ENCODE measurements at regions not wholly inside any gene's neighbourhood (a gene's known extent, or its start where the extent isn't known, plus 50 kb on each side); places are given as distances from the start of the nearest gene placed in this dataset.

DNA sequence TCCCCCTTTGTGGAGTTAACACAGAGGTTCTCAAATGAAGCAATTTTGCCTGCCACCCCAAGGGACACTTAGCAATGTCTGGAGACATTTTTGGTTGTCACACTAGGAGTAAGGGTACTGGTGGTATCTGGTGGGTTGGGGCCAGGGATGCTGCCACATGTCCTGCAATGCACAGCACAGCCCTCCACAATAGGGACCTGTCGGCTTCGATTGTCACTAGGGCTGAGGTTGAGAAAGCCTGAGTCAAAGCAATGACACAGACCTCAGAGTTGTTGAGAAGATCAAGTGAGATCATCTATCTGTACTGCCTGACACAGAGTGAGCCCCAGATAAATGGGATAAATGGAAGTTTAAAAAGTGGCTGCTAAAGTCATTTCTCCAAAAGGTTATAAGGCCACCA, 249.2 kb upstream of the KLF4 start:
- no peak overlapping the region for H3K4me3 ChIP-seq (ENCODE audit: insufficient read length, low read depth)
- no peaks in the 10 kb centered on the region for H3K9me3 ChIP-seq (ENCODE audit: insufficient read depth, low read length)
- no peak overlapping the region for H3K9ac ChIP-seq (ENCODE audit: insufficient read length, low read depth)
- no peak for DNase-seq (ENCODE audit: low read depth, low spot score)
- no peaks in the 10 kb centered on the region for H3K27me3 ChIP-seq (ENCODE audit: insufficient read depth, insufficient read length)
- H3K36me3 ChIP-seq (ENCODE audit: insufficient read depth, insufficient read length, low read length), result no peaks in the 10 kb centered on the region
- TF ChIP-seq YY1 (IDR thresholded peaks at IDR 0.05; ENCODE audit: insufficient read depth, insufficient read length) (no peak), ZNF274 (IDR thresholded peaks at IDR 0.05; ENCODE audit: low read depth, low read length) (no peak), SUZ12 (IDR thresholded peaks at IDR 0.05; ENCODE audit: extremely low read depth, insufficient read depth, insufficient read length) (no peak)
- peaks cover 2% of the 10 kb centered on the region for H3K4me1 ChIP-seq (ENCODE audit: insufficient read depth, insufficient read length)

DNA sequence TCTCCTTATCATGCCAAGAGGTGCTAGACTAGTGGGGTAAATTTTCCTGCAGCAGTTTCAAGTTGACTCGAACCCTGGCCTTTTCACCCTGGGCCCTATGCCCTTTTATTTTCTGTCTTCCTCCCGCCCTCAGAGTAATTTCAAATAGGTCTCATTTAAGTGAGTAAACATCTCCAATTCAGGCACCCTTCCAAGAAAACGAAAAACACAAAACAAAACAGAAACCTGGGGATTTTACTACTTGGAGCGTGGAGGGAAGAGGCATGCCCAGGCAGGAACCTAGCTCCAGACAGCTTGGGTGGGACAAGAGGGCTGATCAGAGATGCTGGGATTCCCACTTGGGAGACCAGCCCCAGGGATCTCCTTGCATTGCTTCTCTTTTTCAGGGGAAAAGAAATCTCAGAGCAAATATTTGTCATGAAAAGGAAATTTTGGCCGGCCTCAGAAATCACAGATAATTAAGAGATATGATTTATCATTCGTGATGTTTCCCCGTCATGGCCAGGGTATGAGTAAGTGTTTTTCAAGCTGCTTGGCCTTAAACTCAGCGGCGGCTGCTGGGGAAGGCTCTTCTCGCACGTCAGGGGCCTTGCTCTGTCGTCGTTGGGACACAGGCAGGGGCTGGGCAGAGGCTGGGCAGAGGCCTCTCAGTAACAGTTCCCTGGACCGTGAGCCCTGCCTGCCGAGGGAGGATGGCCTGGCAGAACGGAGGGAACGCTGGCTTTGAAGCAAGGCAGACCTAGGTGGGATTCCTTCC, 248.6 kb upstream of the KLF4 start:
- Histone ChIP-seq H3K27me3 (ENCODE audit: insufficient read depth, insufficient read length) (no peaks in the 10 kb centered on the region), H3K4me1 (ENCODE audit: insufficient read depth, insufficient read length) (peaks cover 2% of the 10 kb centered on the region), H3K9me3 (ENCODE audit: insufficient read depth, low read length) (no peaks in the 10 kb centered on the region), H3K4me3 (ENCODE audit: insufficient read length, low read depth) (no peak overlapping the region), H3K36me3 (ENCODE audit: insufficient read depth, insufficient read length, low read length) (no peaks in the 10 kb centered on the region), H3K9ac (ENCODE audit: insufficient read length, low read depth) (no peak overlapping the region)
- no peak for DNase-seq (ENCODE audit: low read depth, low spot score)
- TF ChIP-seq YY1 (IDR thresholded peaks at IDR 0.05; ENCODE audit: insufficient read depth, insufficient read length) (no peak), SUZ12 (IDR thresholded peaks at IDR 0.05; ENCODE audit: extremely low read depth, insufficient read depth, insufficient read length) (no peak), ZNF274 (IDR thresholded peaks at IDR 0.05; ENCODE audit: low read depth, low read length) (no peak)

DNA sequence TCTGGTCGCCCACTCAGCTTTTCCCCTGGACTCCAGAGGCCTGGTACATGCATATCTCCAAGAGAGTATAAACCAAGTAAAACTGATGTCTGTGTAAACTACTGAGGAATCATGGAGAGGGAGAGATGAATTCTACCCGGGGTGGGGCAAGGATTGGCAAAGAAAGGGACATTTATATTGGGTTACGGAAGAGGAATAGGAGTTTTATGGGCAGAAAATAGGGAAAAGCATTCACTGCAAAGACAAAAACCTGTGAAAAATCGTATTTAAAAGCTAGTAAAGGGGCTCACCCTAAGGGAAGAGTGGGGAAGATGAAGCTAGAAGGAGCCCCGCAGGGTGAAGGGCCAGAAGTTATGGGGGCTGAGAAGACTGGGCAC, 248.0 kb upstream of the KLF4 start:
- TF ChIP-seq YY1 (IDR thresholded peaks at IDR 0.05; ENCODE audit: insufficient read depth, insufficient read length), result no peak
- TF ChIP-seq ZNF274 (IDR thresholded peaks at IDR 0.05; ENCODE audit: low read depth, low read length), result no peak
- no peak for TF ChIP-seq SUZ12 (IDR thresholded peaks at IDR 0.05; ENCODE audit: extremely low read depth, insufficient read depth, insufficient read length)
- H3K4me3 ChIP-seq (ENCODE audit: insufficient read length, low read depth), result no peak overlapping the region
- H3K27me3 ChIP-seq (ENCODE audit: insufficient read depth, insufficient read length), result no peaks in the 10 kb centered on the region
- DNase-seq (ENCODE audit: low read depth, low spot score), result no peak
- H3K9ac ChIP-seq (ENCODE audit: insufficient read length, low read depth), result no peak overlapping the region
- H3K9me3 ChIP-seq (ENCODE audit: insufficient read depth, low read length), result no peaks in the 10 kb centered on the region
- no peaks in the 10 kb centered on the region for H3K36me3 ChIP-seq (ENCODE audit: insufficient read depth, insufficient read length, low read length)
- peaks cover 2% of the 10 kb centered on the region for H3K4me1 ChIP-seq (ENCODE audit: insufficient read depth, insufficient read length)

DNA sequence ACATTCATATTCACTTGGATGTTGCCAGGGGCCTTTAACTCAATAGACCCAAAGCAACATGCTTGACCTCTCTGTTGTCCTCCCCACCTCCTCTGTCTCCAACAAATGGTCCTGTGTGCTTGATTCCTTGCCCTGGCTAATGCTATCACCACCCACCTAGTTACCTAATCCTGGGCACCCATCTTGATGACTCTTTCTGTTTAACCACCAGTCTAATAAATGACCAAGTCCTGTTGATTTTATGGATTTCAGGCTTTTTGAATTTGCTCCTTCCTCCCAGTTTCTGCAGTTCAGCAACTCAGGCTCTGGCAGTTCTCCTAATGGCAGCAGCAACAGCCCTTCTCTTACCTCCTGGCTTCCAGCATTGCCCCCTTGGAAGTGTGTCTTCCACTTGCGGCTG, 246.3 kb upstream of the KLF4 start:
- no peak for DNase-seq (ENCODE audit: low read depth, low spot score)
- Histone ChIP-seq H3K9me3 (ENCODE audit: insufficient read depth, low read length) (no peaks in the 10 kb centered on the region), H3K36me3 (ENCODE audit: insufficient read depth, insufficient read length, low read length) (no peaks in the 10 kb centered on the region), H3K9ac (ENCODE audit: insufficient read length, low read depth) (no peak overlapping the region), H3K4me3 (ENCODE audit: insufficient read length, low read depth) (no peak overlapping the region), H3K4me1 (ENCODE audit: insufficient read depth, insufficient read length) (peaks cover 2% of the 10 kb centered on the region), H3K27me3 (ENCODE audit: insufficient read depth, insufficient read length) (no peaks in the 10 kb centered on the region)
- TF ChIP-seq SUZ12 (IDR thresholded peaks at IDR 0.05; ENCODE audit: extremely low read depth, insufficient read depth, insufficient read length) (no peak), YY1 (IDR thresholded peaks at IDR 0.05; ENCODE audit: insufficient read depth, insufficient read length) (no peak), ZNF274 (IDR thresholded peaks at IDR 0.05; ENCODE audit: low read depth, low read length) (no peak)

DNA sequence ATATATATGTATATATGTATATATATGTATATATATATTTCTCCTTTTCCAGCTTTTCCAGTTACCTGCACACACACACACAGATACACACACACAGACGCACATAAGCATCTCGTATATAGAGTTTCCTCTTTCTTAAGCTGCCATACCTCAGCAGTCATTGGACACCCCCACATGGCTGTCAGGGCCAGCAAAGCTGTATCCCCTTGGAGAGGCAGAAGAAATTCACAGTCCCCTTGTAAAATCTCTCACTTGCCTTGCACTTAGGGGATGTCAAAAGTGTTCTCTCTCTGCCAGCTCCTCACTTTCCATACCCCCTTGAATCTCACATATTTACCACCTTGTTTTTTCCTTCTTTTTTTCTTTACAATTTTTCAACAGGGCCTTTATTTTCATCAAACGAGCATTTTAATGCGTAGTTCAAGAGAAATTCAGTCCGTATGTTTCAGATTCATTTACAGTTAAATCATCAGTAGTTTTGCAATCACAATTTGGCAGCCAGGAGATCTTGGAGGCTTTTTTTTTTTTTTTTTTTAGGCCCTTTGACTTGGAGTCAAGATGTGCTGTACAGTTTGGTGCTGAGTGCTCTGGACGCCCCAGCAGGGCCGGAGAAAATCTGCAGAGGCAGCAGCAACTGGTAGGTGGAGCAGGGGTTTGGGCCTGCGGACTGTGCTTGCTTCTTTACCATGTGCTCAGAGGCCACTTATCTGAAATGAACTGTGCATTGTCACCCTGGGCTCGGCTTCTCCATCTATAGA, 244.9 kb upstream of the KLF4 start:
- Histone ChIP-seq H3K36me3 (ENCODE audit: insufficient read depth, insufficient read length, low read length) (no peaks in the 10 kb centered on the region), H3K4me1 (ENCODE audit: insufficient read depth, insufficient read length) (peaks cover 2% of the 10 kb centered on the region), H3K9me3 (ENCODE audit: insufficient read depth, low read length) (no peaks in the 10 kb centered on the region), H3K4me3 (ENCODE audit: insufficient read length, low read depth) (no peak overlapping the region), H3K27me3 (ENCODE audit: insufficient read depth, insufficient read length) (no peaks in the 10 kb centered on the region), H3K9ac (ENCODE audit: insufficient read length, low read depth) (no peak overlapping the region)
- DNase-seq (ENCODE audit: low read depth, low spot score), result no peak
- TF ChIP-seq SUZ12 (IDR thresholded peaks at IDR 0.05; ENCODE audit: extremely low read depth, insufficient read depth, insufficient read length), result no peak
- no peak for TF ChIP-seq YY1 (IDR thresholded peaks at IDR 0.05; ENCODE audit: insufficient read depth, insufficient read length)
- TF ChIP-seq ZNF274 (IDR thresholded peaks at IDR 0.05; ENCODE audit: low read depth, low read length), result no peak

DNA sequence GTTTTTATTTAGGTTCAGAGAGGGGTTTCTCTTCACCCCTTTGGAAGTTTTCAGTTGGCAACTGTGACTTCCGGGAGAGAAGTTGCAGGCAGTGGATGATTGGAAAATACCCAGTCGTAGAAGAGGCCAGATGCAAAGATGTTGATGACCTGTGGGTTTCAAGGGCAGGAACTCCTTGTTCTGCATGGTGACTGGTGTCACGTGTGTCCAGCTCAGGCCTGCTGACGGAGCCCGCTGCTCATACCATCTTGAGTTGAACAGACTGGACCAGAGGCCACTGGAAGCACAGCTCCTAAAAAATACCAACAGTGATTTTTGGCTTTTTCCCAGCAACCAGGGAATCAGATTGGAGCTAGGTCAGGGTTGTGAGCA, 243.9 kb upstream of the KLF4 start:
- H3K9ac ChIP-seq (ENCODE audit: insufficient read length, low read depth), result no peak overlapping the region
- TF ChIP-seq SUZ12 (IDR thresholded peaks at IDR 0.05; ENCODE audit: extremely low read depth, insufficient read depth, insufficient read length) (no peak), ZNF274 (IDR thresholded peaks at IDR 0.05; ENCODE audit: low read depth, low read length) (no peak), YY1 (IDR thresholded peaks at IDR 0.05; ENCODE audit: insufficient read depth, insufficient read length) (no peak)
- no peaks in the 10 kb centered on the region for H3K27me3 ChIP-seq (ENCODE audit: insufficient read depth, insufficient read length)
- no peaks in the 10 kb centered on the region for H3K36me3 ChIP-seq (ENCODE audit: insufficient read depth, insufficient read length, low read length)
- no peak overlapping the region for H3K4me3 ChIP-seq (ENCODE audit: insufficient read length, low read depth)
- no peaks in the 10 kb centered on the region for H3K9me3 ChIP-seq (ENCODE audit: insufficient read depth, low read length)
- DNase-seq (ENCODE audit: low read depth, low spot score), result no peak
- H3K4me1 ChIP-seq (ENCODE audit: insufficient read depth, insufficient read length), result peaks cover 2% of the 10 kb centered on the region

DNA sequence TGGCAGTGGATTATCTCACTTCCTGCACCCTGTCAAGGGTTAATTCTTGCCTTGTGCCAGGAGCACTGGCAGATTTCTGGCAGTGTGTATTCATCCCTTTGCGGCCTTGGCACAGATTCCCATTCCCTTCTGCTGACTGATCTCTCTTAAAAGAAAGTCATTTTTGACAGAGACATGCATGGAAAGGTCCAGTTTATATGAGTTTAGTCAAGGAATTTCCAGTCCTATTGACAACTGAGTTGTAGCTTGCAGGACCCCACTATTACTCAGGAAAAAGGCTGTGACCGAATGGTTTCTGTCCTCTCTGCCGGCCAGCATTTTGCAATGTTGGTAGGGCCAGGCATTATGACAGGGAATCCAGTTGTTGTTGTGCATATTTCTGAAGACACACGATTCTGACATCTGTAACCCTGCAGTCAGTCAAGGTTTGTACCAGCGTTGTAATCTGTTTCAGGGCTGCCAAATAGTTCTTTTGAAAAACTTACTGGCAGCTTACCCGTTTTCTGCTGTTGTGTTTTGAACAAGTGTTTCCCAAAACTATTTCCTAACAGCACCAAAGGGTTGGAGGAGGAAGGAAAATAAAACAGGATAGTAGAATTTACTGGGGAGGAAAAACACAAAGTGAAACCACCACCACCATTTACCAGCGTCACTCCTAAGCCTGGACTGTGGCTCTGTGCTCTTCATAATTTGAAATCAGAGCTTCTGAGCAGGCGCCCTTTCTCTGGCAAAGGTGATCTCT, 243.4 kb upstream of the KLF4 start:
- H3K27me3 ChIP-seq (ENCODE audit: insufficient read depth, insufficient read length), result no peaks in the 10 kb centered on the region

More for the DNA sequence above, 243.4 kb upstream of the KLF4 start:
- no peak for TF ChIP-seq ZNF274 (IDR thresholded peaks at IDR 0.05; ENCODE audit: low read depth, low read length)
- no peak for TF ChIP-seq YY1 (IDR thresholded peaks at IDR 0.05; ENCODE audit: insufficient read depth, insufficient read length)
- TF ChIP-seq SUZ12 (IDR thresholded peaks at IDR 0.05; ENCODE audit: extremely low read depth, insufficient read depth, insufficient read length), result no peak
- Histone ChIP-seq H3K9me3 (ENCODE audit: insufficient read depth, low read length) (no peaks in the 10 kb centered on the region), H3K36me3 (ENCODE audit: insufficient read depth, insufficient read length, low read length) (no peaks in the 10 kb centered on the region), H3K9ac (ENCODE audit: insufficient read length, low read depth) (no peak overlapping the region), H3K4me3 (ENCODE audit: insufficient read length, low read depth) (no peak overlapping the region), H3K4me1 (ENCODE audit: insufficient read depth, insufficient read length) (peaks cover 2% of the 10 kb centered on the region)
- no peak for DNase-seq (ENCODE audit: low read depth, low spot score)

Data from NT2/D1 (cell line).